GM12892 (cell line): ENCODE measurements at regions not wholly inside any gene's neighbourhood (a gene's known extent, or its start where the extent isn't known, plus 50 kb on each side); places are given as distances from the start of the nearest gene placed in this dataset.

Source experiments
- POLR2A ChIP-seq: IDR thresholded peaks from 2 replicates; pipeline ENCODE4 v1.6.1; 2011; ENCODE audit warnings: low read depth, low read length, control low read depth
- POLR2AphosphoS5 ChIP-seq: IDR thresholded peaks from 2 replicates; pipeline ENCODE4 v1.6.1; 2011; ENCODE audit warnings: low read depth, low read length, control low read depth
- TAF1 ChIP-seq: IDR thresholded peaks from 2 replicates; pipeline ENCODE4 v1.6.1; 2011; ENCODE audit warnings: low read depth, mild to moderate bottlenecking, control low read depth, low read length, borderline replicate concordance

GRCh38 chr6:141321493-141322347 is 811.0 kb upstream of the GJE1 start:
- TF ChIP-seq POLR2A (no peak), POLR2AphosphoS5 (no peak), TAF1 (no peak)
